NCI-H2196 (cell line): ENCODE measurements at regions not wholly inside any gene's neighbourhood (a gene's known extent, or its start where the extent isn't known, plus 50 kb on each side); places are given as distances from the start of the nearest gene placed in this dataset.
"Not testable (repeated sequence)": the region's sequence is repeated elsewhere in the genome, so short reads cannot be mapped to it uniquely, and the experiment has no call there.

ENCODE experiments used
- DNase-seq: peaks from one replicate; lab custom pipeline; 2025; ENCODE audit not compliant: unreplicated experiment; lab: John Stamatoyannopoulos, UW

DNA sequence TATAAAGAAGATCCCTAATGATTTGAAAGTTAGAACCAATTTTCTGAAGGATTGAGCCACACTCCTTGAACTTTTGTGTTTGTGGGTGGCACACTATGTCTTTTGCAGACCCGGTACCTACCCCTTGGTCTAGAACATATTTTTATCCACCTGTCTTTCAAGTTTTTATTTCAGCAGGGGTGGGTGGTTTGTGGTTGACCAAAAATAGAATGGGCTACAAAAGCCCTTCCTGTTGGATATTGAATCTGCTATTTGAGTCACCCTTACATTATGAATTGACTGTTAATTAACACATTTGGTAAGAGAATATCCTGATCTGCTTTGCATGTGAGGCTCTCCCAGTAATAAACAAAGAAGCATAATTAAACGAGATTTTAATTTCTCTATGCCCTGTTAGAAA is 401.2 kb downstream of the POTEH start:
- not testable (repeated sequence) for DNase-seq

DNA sequence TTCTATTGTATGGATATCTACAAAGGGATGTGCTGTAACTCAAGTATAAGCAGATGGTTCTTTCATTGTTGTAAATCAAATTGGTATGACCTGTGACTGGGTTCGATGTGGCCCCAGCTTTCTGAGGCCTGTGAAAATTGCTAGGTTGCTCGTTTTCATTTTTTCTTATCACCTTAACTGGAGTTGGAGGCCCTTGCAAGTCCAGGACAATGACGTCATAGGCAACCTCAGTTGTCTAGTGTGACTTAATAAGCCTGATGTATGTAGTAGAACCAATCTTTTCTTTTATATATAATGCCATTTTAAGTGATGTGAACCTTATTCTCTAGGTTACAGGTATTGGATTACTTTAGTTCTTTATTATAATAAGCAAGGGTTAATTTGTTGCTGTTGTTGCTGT is 415.3 kb downstream of the POTEH start:
- DNase-seq: not testable (repeated sequence)

DNA sequence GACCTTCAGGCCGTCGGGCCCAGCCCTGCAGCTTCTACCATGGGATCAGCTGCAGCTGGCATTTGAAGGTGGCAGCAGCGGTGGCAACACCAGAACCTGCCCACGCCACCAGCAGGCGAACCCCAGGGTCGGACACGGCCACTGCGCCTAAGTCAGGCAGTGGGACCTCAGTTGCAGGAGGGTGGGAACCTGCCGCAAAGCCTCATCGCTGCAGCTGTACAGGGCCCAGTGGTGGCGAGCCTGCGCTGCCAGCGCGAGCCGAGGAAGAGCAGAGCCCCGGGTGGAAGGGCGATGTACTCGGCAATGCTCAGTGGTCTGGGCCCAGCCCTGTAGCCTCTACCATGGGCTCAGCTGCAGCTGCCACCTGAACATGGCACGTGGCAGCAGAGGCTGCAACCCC is 441.6 kb downstream of the POTEH start:
- not testable (repeated sequence) for DNase-seq

DNA sequence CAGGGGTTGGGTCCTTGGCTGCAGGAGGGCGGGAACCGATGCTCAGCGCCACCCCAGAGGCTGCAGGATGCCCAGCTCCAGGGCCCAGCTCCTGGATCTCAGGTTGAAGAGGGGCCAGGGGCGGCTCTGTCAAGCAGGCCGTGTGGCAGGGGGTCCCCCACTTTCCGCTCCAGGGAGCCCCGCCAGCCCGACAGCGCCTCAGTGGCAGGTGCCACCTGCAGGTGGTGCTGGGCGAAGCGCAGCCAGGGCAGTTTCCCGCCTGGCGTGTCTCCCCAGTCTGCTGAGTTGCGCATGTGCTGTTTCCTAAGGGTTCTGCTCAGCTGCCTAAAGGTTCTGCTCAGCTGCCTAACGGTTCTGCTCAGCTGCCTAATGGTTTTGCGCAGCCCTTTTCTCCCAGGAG is 442.1 kb downstream of the POTEH start:
- no peak for DNase-seq

DNA sequence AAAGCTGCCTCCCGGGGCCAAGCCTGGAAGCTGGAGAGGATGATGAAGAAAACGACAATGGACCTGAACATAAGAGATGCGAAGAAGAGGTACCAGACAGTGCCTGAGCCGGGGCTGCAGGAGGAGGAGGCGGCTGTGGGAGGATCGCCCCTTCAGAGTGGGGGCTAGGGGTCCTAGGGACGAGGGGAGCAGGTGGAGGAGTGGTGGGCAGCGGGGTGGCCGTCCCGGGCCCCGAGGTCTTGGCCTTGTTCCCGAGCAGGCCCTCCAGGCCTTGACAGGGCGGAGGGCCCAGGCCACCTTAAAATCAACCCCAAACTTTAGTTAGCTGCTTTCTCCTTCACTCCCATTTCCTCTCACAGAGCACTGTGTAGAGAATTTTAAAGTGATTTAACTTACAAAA is 442.8 kb downstream of the POTEH start:
- DNase-seq: not testable (repeated sequence)

GRCh38 chr22:16146101-16146500 is 446.5 kb downstream of the CCT8L2 start:
- DNase-seq: not testable (repeated sequence)

- DNase-seq: peak; percentile 5
Observed at GRCh38 chr22:16146916-16147315, 445.7 kb downstream of the CCT8L2 start.

GRCh38 chr22:16177287-16177686 is 415.3 kb downstream of the CCT8L2 start:
- not testable (repeated sequence) for DNase-seq

DNA sequence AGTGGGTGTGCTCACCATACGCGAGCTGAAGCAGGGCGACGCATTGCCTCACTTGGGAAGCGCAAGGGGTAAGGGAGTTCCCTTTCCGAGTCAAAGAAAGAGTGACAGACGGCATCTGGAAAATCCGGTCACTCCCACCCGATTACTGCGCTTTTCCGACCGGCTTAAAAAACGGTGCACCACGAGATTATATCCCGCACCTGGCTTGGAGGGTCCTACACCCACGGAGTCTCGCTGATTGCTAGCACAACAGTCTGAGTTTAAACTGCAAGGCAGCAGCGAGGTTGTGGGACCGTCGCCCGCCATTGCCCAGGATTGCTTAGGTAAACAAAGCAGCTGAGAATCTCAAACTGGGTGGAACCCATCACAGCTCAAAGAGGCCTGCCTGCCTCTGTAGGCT is 408.7 kb downstream of the CCT8L2 start:
- DNase-seq: not testable (repeated sequence)
